H9 (cell line): ENCODE measurements at regions not wholly inside any gene's neighbourhood (a gene's known extent, or its start where the extent isn't known, plus 50 kb on each side); places are given as distances from the start of the nearest gene placed in this dataset.

ENCODE experiments used
- DNase-seq: peaks from one replicate; pipeline ENCODE4 v3.0.0-alpha.2; 2017
- H2AFZ ChIP-seq: one replicate; pipeline ENCODE4 v1.6.1; 2013; ENCODE audit warnings: mild to moderate bottlenecking, low read length, control low read depth, moderate library complexity
- H2AK5ac ChIP-seq: 2 replicates; pipeline ENCODE4 v1.6.1; 2013; ENCODE audit warnings: low read length, control low read depth, mixed read lengths; ENCODE audit not compliant: insufficient read length
- H2BK120ac ChIP-seq: one replicate; pipeline ENCODE4 v1.6.1; 2013; ENCODE audit warnings: low read depth, mild to moderate bottlenecking, low read length, control low read depth, inconsistent platforms; ENCODE audit not compliant: poor library complexity, severe bottlenecking
- H2BK12ac ChIP-seq: 2 replicates; pipeline ENCODE4 v1.6.1; 2013; ENCODE audit warnings: low read length, control low read depth, mixed read lengths, low read depth; ENCODE audit not compliant: insufficient read length
- H2BK15ac ChIP-seq: 2 replicates; pipeline ENCODE4 v1.6.1; 2013; ENCODE audit warnings: low read depth, low read length, control low read depth
- H2BK20ac ChIP-seq: one replicate; pipeline ENCODE4 v1.6.1; 2013; ENCODE audit warnings: low read depth, mild to moderate bottlenecking, low read length, control low read depth, inconsistent platforms; ENCODE audit not compliant: poor library complexity, severe bottlenecking
- H2BK5ac ChIP-seq: 2 replicates; pipeline ENCODE4 v1.6.1; 2013; ENCODE audit warnings: low read length, control low read depth, mixed read lengths; ENCODE audit not compliant: insufficient read length
- H3K14ac ChIP-seq: 2 replicates; pipeline ENCODE4 v1.6.1; 2013; ENCODE audit warnings: low read length, control low read depth; ENCODE audit not compliant: insufficient read depth
- H3K18ac ChIP-seq: 2 replicates; pipeline ENCODE4 v1.6.1; 2013; ENCODE audit warnings: low read depth, mild to moderate bottlenecking, mixed read lengths, low read length, control low read depth; ENCODE audit not compliant: insufficient read length
- H3K23ac ChIP-seq: 2 replicates; pipeline ENCODE4 v1.6.1; 2013; ENCODE audit warnings: low read length, control low read depth, mixed read lengths, low read depth; ENCODE audit not compliant: insufficient read length
- H3K23me2 ChIP-seq: 2 replicates; pipeline ENCODE4 v1.6.1; 2013; ENCODE audit warnings: low read depth, mild to moderate bottlenecking, mixed read lengths, low read length, control low read depth; ENCODE audit not compliant: insufficient read length, poor library complexity, severe bottlenecking
- H3K27ac ChIP-seq: 2 replicates; pipeline ENCODE4 v1.5.1; 2013; ENCODE audit warnings: low read length, control low read depth, mixed read lengths, low read depth; ENCODE audit not compliant: insufficient read length
- H3K27me3 ChIP-seq: 2 replicates; pipeline ENCODE4 v1.6.1; 2013; ENCODE audit warnings: low read length, control low read depth, inconsistent platforms; ENCODE audit not compliant: insufficient read depth
- H3K4ac ChIP-seq: 2 replicates; pipeline ENCODE4 v1.6.1; 2013; ENCODE audit warnings: low read depth, mild to moderate bottlenecking, control low read depth, inconsistent platforms, low read length, moderate library complexity
- H3K4me1 ChIP-seq: 2 replicates; pipeline ENCODE4 v1.6.1; 2013; ENCODE audit warnings: low read length, control low read depth, inconsistent platforms; ENCODE audit not compliant: insufficient read depth
- H3K4me2 ChIP-seq: 2 replicates; pipeline ENCODE4 v1.6.1; 2013; ENCODE audit warnings: low read length, control low read depth, mixed read lengths; ENCODE audit not compliant: insufficient read length, insufficient read depth
- H3K56ac ChIP-seq: 2 replicates; pipeline ENCODE4 v1.6.1; 2013; ENCODE audit warnings: low read depth, mild to moderate bottlenecking, mixed read lengths, low read length, control low read depth; ENCODE audit not compliant: insufficient read length
- H3K79me1 ChIP-seq: 2 replicates; pipeline ENCODE4 v1.6.1; 2013; ENCODE audit warnings: low read depth, mild to moderate bottlenecking, moderate library complexity, low read length, control low read depth, inconsistent platforms; ENCODE audit not compliant: insufficient read depth, poor library complexity, severe bottlenecking
- H3K79me2 ChIP-seq: 2 replicates; pipeline ENCODE4 v1.6.1; 2013; ENCODE audit warnings: low read length, control low read depth, inconsistent platforms; ENCODE audit not compliant: insufficient read depth
- H3K9ac ChIP-seq: 2 replicates; pipeline ENCODE4 v1.6.1; 2013; ENCODE audit warnings: low read length, control low read depth, mixed read lengths; ENCODE audit not compliant: insufficient read length; ENCODE audit errors: extremely low read depth
- H3K9me3 ChIP-seq: one replicate; pipeline ENCODE4 v1.6.1; 2013; ENCODE audit warnings: low read depth, low read length, inconsistent platforms; ENCODE audit not compliant: control insufficient read depth
- H3T11ph ChIP-seq: one replicate; pipeline ENCODE4 v1.6.1; 2013; ENCODE audit warnings: mild to moderate bottlenecking, low read length, control low read depth, inconsistent platforms
- H4K20me1 ChIP-seq: one replicate; pipeline ENCODE4 v1.6.1; 2013; ENCODE audit not compliant: control insufficient read depth, insufficient read length, insufficient read depth
- H4K5ac ChIP-seq: 2 replicates; pipeline ENCODE4 v1.6.1; 2013; ENCODE audit warnings: low read depth, mild to moderate bottlenecking, mixed read lengths, low read length, control low read depth; ENCODE audit not compliant: insufficient read length
- H4K8ac ChIP-seq: replicated peaks from 2 replicates; pipeline ENCODE4 v1.6.1; 2013; ENCODE audit warnings: low read length, control low read depth, mixed read lengths, low read depth; ENCODE audit not compliant: insufficient read length
- H4K91ac ChIP-seq: 2 replicates; pipeline ENCODE4 v1.6.1; 2013; ENCODE audit warnings: low read depth, mild to moderate bottlenecking, moderate library complexity, mixed read lengths, low read length, control low read depth; ENCODE audit not compliant: insufficient read length
- H3K27ac Mint-ChIP-seq, 3 experiments: 2 replicates in 2 of 3; 3 replicates in 1 of 3; pipeline ENCODE4 v1.8.0; 2020 to 2021; ENCODE audit warnings: mixed read lengths in 3 of 3, mild to moderate bottlenecking in 1 of 3, moderate library complexity in 1 of 3
- H3K27me3 Mint-ChIP-seq: 2 replicates; pipeline ENCODE4 v1.8.0; 2021; ENCODE audit warnings: low read depth, mild to moderate bottlenecking, moderate library complexity, mixed read lengths
- H3K36me3 Mint-ChIP-seq, 3 experiments: 2 replicates in 2 of 3; 3 replicates in 1 of 3; pipeline ENCODE4 v1.8.0; 2020 to 2021; ENCODE audit warnings: low read depth in 3 of 3, mixed read lengths in 3 of 3; ENCODE audit not compliant: insufficient read depth in 1 of 3
- H3K4me1 Mint-ChIP-seq, 2 experiments: 2 replicates each; pipeline ENCODE4 v1.8.0; 2020; ENCODE audit warnings: mixed read lengths in 2 of 2
- H3K4me3 Mint-ChIP-seq, 2 experiments: 2 replicates in 1 of 2; 3 replicates in 1 of 2; pipeline ENCODE4 v1.8.0; 2020 to 2021; ENCODE audit warnings: mild to moderate bottlenecking in 2 of 2, mixed read lengths in 2 of 2, moderate library complexity in 1 of 2
- H3K9me3 Mint-ChIP-seq, 2 experiments: 2 replicates in 1 of 2; 3 replicates in 1 of 2; pipeline ENCODE4 v1.8.0; 2020; ENCODE audit warnings: mild to moderate bottlenecking in 2 of 2, mixed read lengths in 2 of 2, moderate library complexity in 1 of 2
- CTCF ChIP-seq: fragments of 200-600 bp; sonication (generic); conservative IDR thresholded peaks from 3 replicates; pipeline ENCODE4 v1.8.0; 2021; ENCODE audit warnings: antibody characterized with exemption, mild to moderate bottlenecking
- WGBS: extraction: QIAGEN DNeasy Blood & Tissue Kit; methylation state at CpG from one replicate; pipeline ENCODE4 v1.1.7; 2013; ENCODE audit warnings: missing lambda C conversion rate, low lambda C conversion rate, mixed read lengths; ENCODE audit not compliant: insufficient read length; ENCODE audit errors: extremely low coverage; 5-methylcytosine and 5-hydroxymethylcytosine counted together

GRCh38 chr17:77824102-77824779 lies 134.3 kb upstream of the TNRC6C start:
- H3K4me1 Mint-ChIP-seq = peaks cover 35 to 53% of the 10 kb centered on the region in 2 experiments
- H3K18ac ChIP-seq = no peak overlapping the region
- no peak overlapping the region for H2AK5ac ChIP-seq
- peaks cover 8% of the 10 kb centered on the region for H3K27me3 Mint-ChIP-seq
- no peak overlapping the region for H2BK20ac ChIP-seq
- H2BK15ac ChIP-seq = no peak overlapping the region
- H4K5ac ChIP-seq = no peak overlapping the region
- H3K79me1 ChIP-seq = no peaks in the 10 kb centered on the region
- no peak overlapping the region for H3K4me2 ChIP-seq
- H3K27ac Mint-ChIP-seq = no peak overlapping the region; a peak in 1 of 7 replicates
- H3K36me3 Mint-ChIP-seq = no peaks in the 10 kb centered on the region
- H3K27ac ChIP-seq = no peak overlapping the region
- no peak overlapping the region for H3K56ac ChIP-seq
- H3K23ac ChIP-seq = no peak overlapping the region
- no peak overlapping the region for H4K8ac ChIP-seq
- H2BK12ac ChIP-seq = no peak overlapping the region
- H3K4ac ChIP-seq = no peak overlapping the region
- no peaks in the 10 kb centered on the region for H3K79me2 ChIP-seq
- TF ChIP-seq CTCF = no peak
- H3K23me2 ChIP-seq = no peaks in the 10 kb centered on the region
- WGBS = no CpG with 5 or more reads among the region's 11 CpGs
- no peaks in the 10 kb centered on the region for H4K20me1 ChIP-seq
- no peak overlapping the region for H2AFZ ChIP-seq
- H3K9me3 Mint-ChIP-seq = peaks cover 5 to 11% of the 10 kb centered on the region in 2 experiments; a peak in 2 of 5 replicates
- H3K27me3 ChIP-seq = no peaks in the 10 kb centered on the region
- no peak overlapping the region for H2BK120ac ChIP-seq
- no peak overlapping the region for H3K9ac ChIP-seq
- no peak overlapping the region for H3K4me3 Mint-ChIP-seq
- DNase-seq = no peak
- H2BK5ac ChIP-seq = no peak overlapping the region
- H3K14ac ChIP-seq = no peak overlapping the region; the same call in 1 of the 2 replicates
- no peak overlapping the region for H3T11ph ChIP-seq
- no peak overlapping the region for H4K91ac ChIP-seq
- H3K4me1 ChIP-seq = peaks cover 5% of the 10 kb centered on the region; the same call in 1 of the 2 replicates
- H3K9me3 ChIP-seq = no peaks in the 10 kb centered on the region
